H1 (cell line): ENCODE measurements at regions not wholly inside any gene's neighbourhood (a gene's known extent, or its start where the extent isn't known, plus 50 kb on each side); places are given as distances from the start of the nearest gene placed in this dataset.

Experiments
- CTCF ChIA-PET: fragments of 300-600 bp; sonication (Branson Sonifier 250); formaldehyde crosslinking; loops from one replicate; lab custom pipeline; 2021; ENCODE audit not compliant: partially characterized antibody; lab: Charles Lee
- POLR2A ChIA-PET: fragments of 300-600 bp; sonication (Branson Sonifier 250); formaldehyde crosslinking; loops from one replicate; lab custom pipeline; 2021; ENCODE audit warnings: inconsistent platforms; ENCODE audit not compliant: partially characterized antibody; lab: Charles Lee
- DNase-seq, 2 experiments: peaks; one replicate each; pipeline versions ENCODE4 v3.0.0 to v3.0.0-alpha.2; 2010 to 2022; ENCODE audit warnings: low spot score in 2 of 2, low read depth in 1 of 2, mixed read lengths in 1 of 2
- FAIRE-seq: peaks from 2 replicates; lab custom pipeline; 2011; peaks lifted over from hg19 to GRCh38; lab: Jason Lieb, UNC
- H2AFZ ChIP-seq: 2 replicates; pipeline ENCODE4 v1.8.1; 2012; ENCODE audit warnings: low read length, inconsistent platforms
- H2AK5ac ChIP-seq: 2 replicates; pipeline ENCODE4 v1.6.1; 2013; ENCODE audit warnings: low read depth, low read length
- H2BK120ac ChIP-seq: replicated peaks from 2 replicates; pipeline ENCODE3; 2013; ENCODE audit warnings: low read depth, low read length, inconsistent platforms
- H2BK12ac ChIP-seq: 2 replicates; pipeline ENCODE4 v1.6.1; 2013; ENCODE audit warnings: low read depth, low read length
- H2BK15ac ChIP-seq: 2 replicates; pipeline ENCODE4 v1.6.1; 2013; ENCODE audit warnings: low read length
- H2BK20ac ChIP-seq: 2 replicates; pipeline ENCODE4 v1.6.1; 2013; ENCODE audit warnings: low read length
- H2BK5ac ChIP-seq: 2 replicates; pipeline ENCODE4 v1.6.1; 2013; ENCODE audit warnings: low read depth, low read length
- H3K14ac ChIP-seq: 2 replicates; pipeline ENCODE4 v1.6.1; 2013; ENCODE audit warnings: inconsistent platforms; ENCODE audit not compliant: insufficient read length
- H3K18ac ChIP-seq: 2 replicates; pipeline ENCODE4 v1.6.1; 2013; ENCODE audit warnings: low read length; ENCODE audit errors: extremely low read depth
- H3K23ac ChIP-seq: 2 replicates; pipeline ENCODE4 v1.6.1; 2013; ENCODE audit warnings: inconsistent platforms; ENCODE audit not compliant: insufficient read length
- H3K23me2 ChIP-seq: 2 replicates; pipeline ENCODE4 v1.6.1; 2013; ENCODE audit warnings: low read depth, low read length
- H3K27ac ChIP-seq: 2 replicates; pipeline ENCODE4 v1.6.1; 2011; ENCODE audit warnings: low read depth, low read length, inconsistent platforms
- H3K27me3 ChIP-seq, 4 experiments: replicated peaks in 1 of 4; 1 replicate in 1 of 4; 2 replicates in 3 of 4; pipeline versions ENCODE4 v1.6.1 to v1.8.1; 2011 to 2013; ENCODE audit warnings: low read length in 3 of 4, mild to moderate bottlenecking in 3 of 4, inconsistent platforms in 2 of 4, mixed read lengths in 2 of 4, moderate library complexity in 1 of 4; ENCODE audit not compliant: control insufficient read depth in 3 of 4, insufficient read depth in 3 of 4; ENCODE audit errors: extremely low read depth in 1 of 4
- H3K36me3 ChIP-seq, 4 experiments: 2 replicates each; pipeline versions ENCODE4 v1.6.1 to v1.8.1; 2011 to 2013; ENCODE audit warnings: mild to moderate bottlenecking in 4 of 4, low read length in 3 of 4, moderate library complexity in 2 of 4, control low read depth in 1 of 4, inconsistent platforms in 1 of 4; ENCODE audit not compliant: insufficient read depth in 4 of 4, control insufficient read depth in 2 of 4
- H3K4ac ChIP-seq: replicated peaks from 2 replicates; pipeline ENCODE3; 2013; ENCODE audit warnings: low read length, low read depth, mixed read lengths, inconsistent platforms; ENCODE audit not compliant: insufficient read length
- H3K4me1 ChIP-seq, 4 experiments: replicated peaks in 1 of 4; 1 replicate in 1 of 4; 2 replicates in 3 of 4; pipeline versions ENCODE4 v1.6.1 to v1.8.1; 2011 to 2013; ENCODE audit warnings: low read length in 3 of 4, inconsistent platforms in 2 of 4, mixed read lengths in 1 of 4; ENCODE audit not compliant: insufficient read depth in 4 of 4, control insufficient read depth in 3 of 4
- H3K4me2 ChIP-seq, 2 experiments: 2 replicates each; pipeline versions ENCODE4 v1.6.1 to v1.8.1; 2011 to 2013; ENCODE audit warnings: low read depth in 2 of 2, low read length in 2 of 2, control low read depth in 1 of 2, inconsistent platforms in 1 of 2, mild to moderate bottlenecking in 1 of 2; ENCODE audit not compliant: insufficient read depth in 1 of 2
- H3K4me3 ChIP-seq, 4 experiments: fragments of 200-600, 300-600 bp in 1 of 4; sonication (generic), shearing (Covaris generic), sonication (Bioruptor Twin) in 1 of 4; 2 replicates each; pipeline versions ENCODE4 v1.5.1 to v1.8.1; 2011 to 2016; ENCODE audit warnings: low read length in 4 of 4, low read depth in 3 of 4, control low read depth in 2 of 4, inconsistent platforms in 2 of 4, mild to moderate bottlenecking in 2 of 4, mixed read lengths in 1 of 4, moderate library complexity in 1 of 4; ENCODE audit not compliant: insufficient read depth in 2 of 4; ENCODE audit errors: extremely low read depth in 1 of 4
- H3K56ac ChIP-seq: replicated peaks from 2 replicates; pipeline ENCODE3; 2013; ENCODE audit warnings: low read depth, mild to moderate bottlenecking, mixed read lengths, low read length, inconsistent platforms; ENCODE audit not compliant: insufficient read length
- H3K79me1 ChIP-seq: 2 replicates; pipeline ENCODE4 v1.6.1; 2013; ENCODE audit warnings: low read depth, low read length, control low read depth
- H3K79me2 ChIP-seq, 2 experiments: 2 replicates each; pipeline versions ENCODE4 v1.6.1 to v1.8.1; 2012 to 2013; ENCODE audit warnings: low read length in 2 of 2, mild to moderate bottlenecking in 2 of 2, inconsistent platforms in 1 of 2; ENCODE audit not compliant: insufficient read depth in 2 of 2, control insufficient read depth in 1 of 2
- H3K9ac ChIP-seq, 4 experiments: replicated peaks in 1 of 4; 1 replicate in 1 of 4; 2 replicates in 3 of 4; pipeline versions ENCODE4 v1.6.1 to v1.8.1; 2011 to 2013; ENCODE audit warnings: low read depth in 3 of 4, low read length in 3 of 4, control low read depth in 2 of 4, mild to moderate bottlenecking in 2 of 4, moderate library complexity in 2 of 4, inconsistent platforms in 1 of 4; ENCODE audit errors: extremely low read depth in 1 of 4
- H3K9me3 ChIP-seq, 2 experiments: 2 replicates each; pipeline versions ENCODE4 v1.6.1 to v1.8.1; 2012 to 2013; ENCODE audit warnings: mild to moderate bottlenecking in 2 of 2, moderate library complexity in 2 of 2, control low read depth in 1 of 2, inconsistent platforms in 1 of 2, low read depth in 1 of 2, low read length in 1 of 2, mixed read lengths in 1 of 2; ENCODE audit not compliant: insufficient read depth in 2 of 2
- H4K20me1 ChIP-seq, 2 experiments: replicated peaks in 1 of 2; 2 replicates each; pipeline versions ENCODE3 to v1.8.1; 2011 to 2013; ENCODE audit warnings: inconsistent platforms in 2 of 2, low read length in 2 of 2, mild to moderate bottlenecking in 1 of 2; ENCODE audit not compliant: insufficient read depth in 2 of 2, control insufficient read depth in 1 of 2
- H4K5ac ChIP-seq: 2 replicates; pipeline ENCODE4 v1.6.1; 2013; ENCODE audit warnings: low read length, low read depth, mixed read lengths, inconsistent platforms; ENCODE audit not compliant: insufficient read length
- H4K8ac ChIP-seq: 2 replicates; pipeline ENCODE4 v1.8.0; 2013; ENCODE audit warnings: mild to moderate bottlenecking, moderate library complexity, low read length, inconsistent platforms; ENCODE audit not compliant: insufficient read depth; ENCODE audit errors: extremely low read depth
- H4K91ac ChIP-seq: replicated peaks from 2 replicates; pipeline ENCODE3; 2013; ENCODE audit warnings: low read length, mixed read lengths, inconsistent platforms; ENCODE audit not compliant: insufficient read length
- CBX8 ChIP-seq: fragments of 300-800, 300-1000 bp; sonication (generic); IDR thresholded peaks from 2 replicates; pipeline ENCODE4 v1.7.1; 2016; ENCODE audit warnings: low read depth, low read length, borderline replicate concordance
- KDM1A ChIP-seq: fragments of 200-600, 300-600 bp; sonication (generic); IDR thresholded peaks from 2 replicates; pipeline ENCODE4 v1.7.1; 2016; ENCODE audit warnings: mild to moderate bottlenecking, low read length, borderline replicate concordance
- RBBP5 ChIP-seq: IDR thresholded peaks from 2 replicates; pipeline ENCODE4 v1.7.1; 2012; ENCODE audit warnings: low read depth, mild to moderate bottlenecking, inconsistent platforms, low read length, moderate library complexity, borderline replicate concordance
- WGBS, 2 experiments: shearing (Covaris generic) in 1 of 2; methylation state at CpG; one replicate each; pipeline versions ENCODE4 v1.1.6 to v1.1.7; 2013 to 2015; ENCODE audit warnings: low lambda C conversion rate in 2 of 2, mixed read lengths in 2 of 2, inconsistent platforms in 1 of 2, low coverage in 1 of 2, missing lambda C conversion rate in 1 of 2; ENCODE audit not compliant: insufficient replicate concordance in 2 of 2, insufficient coverage in 1 of 2, insufficient read length in 1 of 2; ENCODE audit errors: extremely low coverage in 1 of 2, missing lambda C conversion rate in 1 of 2; 5-methylcytosine and 5-hydroxymethylcytosine counted together

GRCh38 chrX:148363471-148364235 lies 136.8 kb upstream of the AFF2 start:
- no peak overlapping the region for H3K4ac ChIP-seq
- no peaks in the 10 kb centered on the region for H3K23me2 ChIP-seq
- no peak overlapping the region for H2BK15ac ChIP-seq
- H2BK20ac ChIP-seq = no peak overlapping the region
- FAIRE-seq (no peak), DNase-seq (no peak)
- H2BK12ac ChIP-seq = no peak overlapping the region
- H4K20me1 ChIP-seq = no peaks in the 10 kb centered on the region
- no peak overlapping the region for H3K4me3 ChIP-seq
- no peaks in the 10 kb centered on the region for H3K79me1 ChIP-seq
- no peaks in the 10 kb centered on the region for H3K36me3 ChIP-seq
- H3K14ac ChIP-seq = no peak overlapping the region
- H3K9ac ChIP-seq = no peak overlapping the region
- H3K27ac ChIP-seq = no peak overlapping the region
- no peak overlapping the region for H3K23ac ChIP-seq
- WGBS, 2 experiments = 86% methylated on average over 3 of the region's 3 CpGs; no CpG with 5 or more reads in 1 of the 2 experiments
- POLR2A ChIA-PET = no interaction called here
- no peak overlapping the region for H2BK5ac ChIP-seq
- no peak overlapping the region for H2AK5ac ChIP-seq
- no peak overlapping the region for H3K56ac ChIP-seq
- TF ChIP-seq RBBP5 (no peak), CBX8 (no peak), KDM1A (no peak)
- TF ChIP-seq, all 59 proteins: peak for 0
- H2BK120ac ChIP-seq = no peak overlapping the region
- no peaks in the 10 kb centered on the region for H3K9me3 ChIP-seq
- no peak overlapping the region for H4K5ac ChIP-seq
- H3K27me3 ChIP-seq = no peaks in the 10 kb centered on the region
- no peak overlapping the region for H3K18ac ChIP-seq
- no peaks in the 10 kb centered on the region for H3K79me2 ChIP-seq
- H4K91ac ChIP-seq = no peak overlapping the region
- no peaks in the 10 kb centered on the region for H3K4me1 ChIP-seq
- no peak overlapping the region for H2AFZ ChIP-seq
- CTCF ChIA-PET = no interaction called here
- no peak overlapping the region for H4K8ac ChIP-seq
- no peak overlapping the region for H3K4me2 ChIP-seq
